ENCODE measurements at regions not wholly inside any gene's neighbourhood (a gene's known extent, or its start where the extent isn't known, plus 50 kb on each side); places are given as distances from the start of the nearest gene placed in this dataset.
A peak's percentile ranks its signal among the peaks of the same experiment; 100 is the strongest.

DNA sequence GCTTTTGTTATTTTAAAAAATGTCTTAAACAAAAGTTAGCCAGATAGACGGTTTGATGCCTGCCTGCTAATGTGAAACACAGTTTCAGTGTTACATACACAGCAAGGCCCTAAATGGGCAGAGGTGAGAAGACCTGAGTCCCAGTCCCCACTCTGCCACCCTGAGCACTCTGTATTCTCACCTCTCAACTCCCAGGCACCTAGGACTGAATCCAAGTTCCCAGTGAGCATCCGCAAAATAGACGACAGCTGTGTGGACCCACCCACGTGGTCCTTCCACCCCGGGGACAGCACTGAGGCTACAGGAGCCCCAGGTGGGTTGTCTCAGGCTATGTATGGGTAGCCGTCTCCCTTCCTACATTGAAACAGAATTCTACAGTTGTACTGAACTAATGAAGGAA, 111.5 kb downstream of the RPL27A start:
- DNase-seq (ENCODE audit: low read depth in 3 of 3, low spot score in 2 of 3) = no peak

DNA sequence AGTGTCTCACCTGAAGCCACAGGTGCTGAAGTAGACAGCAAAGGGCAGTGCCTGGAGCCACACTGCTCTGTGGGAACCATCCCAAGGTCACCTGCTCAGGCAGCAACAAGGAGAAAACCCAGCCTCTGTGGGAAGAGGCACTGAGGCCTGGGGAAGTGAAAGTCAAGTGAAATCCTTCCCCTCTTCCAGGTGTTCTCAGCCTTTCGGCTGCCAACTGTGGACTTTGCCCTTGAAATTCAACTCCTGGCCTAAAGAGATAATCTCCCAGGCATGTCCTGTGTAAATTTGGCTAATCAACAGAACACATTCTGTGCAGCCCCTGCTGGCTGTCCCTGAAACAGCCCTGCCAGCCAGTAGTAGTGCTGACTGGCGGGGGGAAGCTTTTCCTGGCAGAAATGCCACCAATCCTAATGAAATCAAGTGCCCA, 112.1 kb downstream of the RPL27A start:
- DNase-seq (ENCODE audit: low read depth in 3 of 3, low spot score in 2 of 3) = no peak

DNA sequence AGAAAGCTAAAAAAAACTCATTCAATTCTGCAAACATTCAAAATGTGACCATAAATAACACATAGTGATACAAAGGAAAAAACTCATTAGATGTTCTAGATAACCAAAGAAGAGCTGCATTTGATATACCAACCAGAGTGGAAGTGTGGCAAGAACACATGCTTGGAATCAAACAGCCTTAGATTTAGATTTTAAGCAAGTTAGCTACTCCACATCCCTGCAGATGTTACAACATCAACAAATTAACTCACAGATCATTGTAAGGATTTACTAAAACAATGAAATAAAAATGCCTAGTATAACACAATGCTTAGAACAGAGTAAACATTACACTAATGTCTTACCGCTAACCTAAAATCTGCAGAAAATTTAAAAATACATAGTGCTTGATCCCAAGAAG, 114.0 kb upstream of the AKIP1 start:
- DNase-seq (ENCODE audit: low read depth in 3 of 3, low spot score in 2 of 3) = no peak

DNA sequence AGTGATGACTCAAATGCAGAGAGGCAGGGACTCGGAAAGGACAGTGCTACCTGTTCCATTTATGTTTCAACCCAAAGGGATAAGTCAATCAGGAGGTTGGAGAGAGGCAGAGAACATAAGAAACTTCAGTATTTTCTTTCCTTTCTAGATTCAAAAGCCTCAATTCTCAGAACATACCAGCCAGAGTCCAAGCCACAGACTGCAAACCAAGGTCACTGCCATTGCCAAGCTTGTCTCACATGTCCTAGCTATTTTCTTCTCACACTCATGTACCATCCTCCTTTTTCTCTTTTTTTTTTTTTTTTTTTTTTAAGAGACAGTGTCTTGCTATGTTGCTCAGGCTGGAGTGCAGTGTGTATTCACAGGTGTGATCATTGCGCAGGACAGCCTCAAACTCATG, 111.7 kb upstream of the AKIP1 start:
- no peak for DNase-seq (ENCODE audit: low read depth in 3 of 3, low spot score in 2 of 3)

DNA sequence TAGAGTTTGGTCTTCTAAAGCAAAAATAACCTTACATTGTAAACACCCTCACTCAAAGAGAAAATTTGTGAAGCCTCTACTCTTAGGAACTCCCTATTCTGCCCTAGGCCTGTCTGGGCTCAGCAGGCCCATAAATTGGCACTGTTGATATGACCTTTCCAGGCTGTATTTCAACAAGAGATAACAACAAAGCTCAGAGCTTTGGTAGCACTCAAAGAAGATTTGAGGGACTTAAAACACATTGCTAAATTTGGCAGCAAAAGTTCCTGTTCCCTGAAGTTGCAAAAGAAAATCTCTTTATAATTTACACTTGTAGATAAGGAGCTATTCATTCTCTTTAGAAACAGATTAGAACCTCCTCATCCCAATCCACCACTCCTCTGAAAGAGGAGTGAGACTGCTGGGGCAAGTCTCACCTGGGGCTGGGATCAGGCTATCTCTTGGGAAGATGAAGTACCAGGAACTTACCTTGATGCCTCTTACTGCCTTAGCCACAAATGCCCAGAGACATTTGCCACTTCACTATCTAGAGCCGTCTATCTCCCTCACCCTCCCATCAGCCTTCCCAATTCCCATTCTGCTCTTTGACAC, 110.4 kb upstream of the AKIP1 start:
- DNase-seq (ENCODE audit: low read depth in 3 of 3, low spot score in 2 of 3) = no peak

DNA sequence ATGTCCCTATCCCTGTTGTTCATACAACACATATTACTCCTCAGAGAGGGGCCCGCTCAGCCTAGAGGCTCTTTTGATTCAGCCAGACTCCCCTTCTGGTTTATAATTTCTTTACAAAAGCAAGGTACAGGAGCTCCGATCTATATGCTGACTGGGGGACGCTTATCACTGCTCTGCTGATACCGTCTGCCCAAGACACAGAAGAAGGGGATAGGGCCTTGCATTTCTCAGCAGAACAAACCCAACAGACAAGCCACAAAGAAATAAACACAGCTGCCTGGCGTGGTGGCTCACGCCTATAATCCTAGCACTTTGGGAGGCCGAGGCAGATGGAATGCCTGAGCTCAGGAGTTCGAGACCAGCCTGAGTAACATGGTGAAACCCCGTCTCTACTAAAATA, 109.9 kb upstream of the AKIP1 start:
- no peak for DNase-seq (ENCODE audit: low read depth in 3 of 3, low spot score in 2 of 3)

DNA sequence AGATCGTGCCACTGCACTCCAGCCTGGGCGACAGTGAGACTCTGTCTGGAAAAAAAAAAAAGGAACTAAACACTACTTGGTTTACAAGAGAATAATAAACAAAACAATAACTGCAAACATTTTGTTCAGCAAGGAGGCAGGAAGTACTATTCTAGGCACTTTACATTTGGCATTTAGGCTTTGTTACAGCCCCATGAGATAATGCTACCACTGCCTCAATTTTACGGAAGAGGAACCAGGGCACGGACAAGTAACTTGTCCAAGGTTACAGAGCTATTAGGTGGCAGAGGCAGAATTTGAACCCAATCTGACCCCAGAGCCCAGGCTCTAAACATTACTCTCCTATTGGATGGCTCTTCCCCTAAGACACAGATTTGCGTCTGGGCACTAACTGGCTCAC, 108.7 kb upstream of the AKIP1 start:
- DNase-seq (ENCODE audit: low read depth in 3 of 3, low spot score in 2 of 3) = no peak

DNA sequence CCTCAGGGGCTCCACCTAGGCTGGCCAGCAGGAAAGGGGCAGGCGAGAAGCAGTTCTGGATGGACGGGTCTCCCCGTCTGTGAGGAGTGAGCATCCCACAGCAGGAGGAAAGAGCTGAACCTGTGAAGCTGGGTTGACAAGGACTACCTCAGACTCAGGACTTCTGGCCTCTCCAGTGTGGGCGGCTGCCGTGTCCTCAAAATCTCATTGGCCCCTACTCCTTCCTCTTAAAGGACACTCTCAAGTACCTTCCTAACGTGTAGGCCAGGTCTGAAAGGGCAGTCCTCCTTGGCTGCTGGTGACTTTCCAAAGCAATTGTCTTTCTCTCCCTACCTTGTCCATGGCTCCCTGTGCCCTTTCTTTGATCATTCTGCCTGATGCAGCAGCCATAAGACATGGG, 107.0 kb upstream of the AKIP1 start:
- DNase-seq (ENCODE audit: low read depth in 3 of 3, low spot score in 2 of 3) = no peak

DNA sequence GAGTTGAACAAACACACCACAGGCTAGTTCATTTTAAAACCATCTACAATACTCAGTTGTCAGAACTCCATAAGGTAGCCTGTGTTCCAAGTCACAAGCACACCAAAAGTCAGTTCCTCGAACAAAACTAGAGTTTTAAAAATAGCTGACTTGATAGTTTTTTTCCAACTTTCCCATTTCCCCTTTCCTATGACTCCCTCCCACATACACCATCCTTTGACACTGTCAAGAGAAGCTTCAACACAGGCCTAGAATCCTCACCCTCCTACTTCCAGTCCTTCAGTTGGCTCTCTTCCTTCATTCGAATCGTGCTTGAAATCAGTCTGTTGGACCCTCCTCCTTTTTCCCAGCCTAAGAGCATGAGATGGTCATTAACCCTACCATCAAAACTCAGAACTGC, 105.7 kb upstream of the AKIP1 start:
- no peak for DNase-seq (ENCODE audit: low read depth in 3 of 3, low spot score in 2 of 3)

DNA sequence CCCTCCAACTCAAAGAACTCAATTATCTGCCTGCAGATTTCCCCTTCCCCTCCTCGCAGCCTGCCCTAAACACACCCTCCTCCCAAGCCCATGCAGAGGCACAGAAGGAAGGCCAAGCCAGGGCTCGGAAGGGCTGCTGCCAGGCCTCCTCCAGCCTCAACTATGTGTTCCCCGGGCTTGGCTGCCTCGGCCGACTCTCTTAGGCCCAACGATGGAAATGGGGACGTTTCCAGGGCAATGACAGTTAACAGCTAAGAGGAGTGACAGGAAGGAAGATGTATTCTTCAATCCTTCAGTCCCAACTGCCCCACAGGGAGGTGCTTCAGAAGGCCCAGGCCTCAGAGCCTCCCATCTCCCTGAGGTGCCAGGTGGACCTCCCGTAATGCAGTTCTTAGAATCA, 104.0 kb upstream of the AKIP1 start:
- DNase-seq (ENCODE audit: low read depth in 3 of 3, low spot score in 2 of 3) = no peak

DNA sequence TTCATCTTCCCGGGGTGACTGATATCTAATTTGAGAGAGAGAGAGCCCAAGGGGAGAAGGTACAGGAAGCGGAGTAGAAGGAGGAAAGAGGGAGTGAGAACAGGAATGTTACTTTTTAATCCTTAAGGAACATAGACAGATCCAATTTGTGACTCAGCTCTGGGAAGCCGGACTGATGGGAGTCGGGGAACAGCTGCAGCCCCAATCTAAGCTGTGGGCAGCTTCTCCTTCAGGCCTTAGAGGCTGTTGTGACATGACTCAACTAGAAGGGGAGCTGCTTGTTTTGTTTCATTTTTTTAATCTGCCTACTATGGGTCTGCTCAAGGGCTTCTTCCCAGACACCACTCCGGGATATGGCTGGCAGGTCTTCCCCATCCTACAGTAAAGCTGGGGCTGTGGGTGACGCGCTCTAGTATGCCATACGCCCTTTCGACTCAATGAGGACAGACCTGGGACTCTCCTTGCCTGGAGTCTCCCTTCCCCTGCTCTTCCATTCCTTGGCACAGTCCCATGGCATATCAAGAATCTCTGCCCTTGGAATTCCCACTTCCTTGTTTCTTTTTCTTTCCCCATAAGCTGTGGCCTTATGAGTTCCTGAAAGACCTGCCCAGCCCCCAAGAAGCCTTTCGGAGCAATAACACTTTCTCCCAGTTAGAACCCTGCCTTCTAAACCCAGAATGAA, 103.3 kb upstream of the AKIP1 start:
- DNase-seq (ENCODE audit: low read depth in 3 of 3, low spot score in 2 of 3) = no peak

DNA sequence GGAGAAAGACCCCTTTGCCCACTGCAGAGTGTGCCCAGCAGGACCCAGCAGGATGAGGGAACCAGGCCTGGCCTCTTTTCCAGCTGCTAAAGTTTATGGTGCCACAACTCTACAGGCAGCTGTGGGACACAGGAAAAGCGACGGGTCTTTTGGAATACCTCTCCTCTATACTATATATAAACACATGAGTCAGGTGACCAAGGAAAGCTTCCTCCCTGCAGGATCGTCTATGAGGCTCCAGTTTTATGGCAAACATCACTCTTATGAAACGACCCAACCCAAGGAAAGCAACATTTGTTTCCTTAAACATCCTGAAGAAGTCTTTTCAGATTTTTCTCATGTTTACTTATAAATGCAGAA, 102.8 kb upstream of the AKIP1 start:
- DNase-seq (ENCODE audit: low read depth in 3 of 3, low spot score in 2 of 3) = no peak

DNA sequence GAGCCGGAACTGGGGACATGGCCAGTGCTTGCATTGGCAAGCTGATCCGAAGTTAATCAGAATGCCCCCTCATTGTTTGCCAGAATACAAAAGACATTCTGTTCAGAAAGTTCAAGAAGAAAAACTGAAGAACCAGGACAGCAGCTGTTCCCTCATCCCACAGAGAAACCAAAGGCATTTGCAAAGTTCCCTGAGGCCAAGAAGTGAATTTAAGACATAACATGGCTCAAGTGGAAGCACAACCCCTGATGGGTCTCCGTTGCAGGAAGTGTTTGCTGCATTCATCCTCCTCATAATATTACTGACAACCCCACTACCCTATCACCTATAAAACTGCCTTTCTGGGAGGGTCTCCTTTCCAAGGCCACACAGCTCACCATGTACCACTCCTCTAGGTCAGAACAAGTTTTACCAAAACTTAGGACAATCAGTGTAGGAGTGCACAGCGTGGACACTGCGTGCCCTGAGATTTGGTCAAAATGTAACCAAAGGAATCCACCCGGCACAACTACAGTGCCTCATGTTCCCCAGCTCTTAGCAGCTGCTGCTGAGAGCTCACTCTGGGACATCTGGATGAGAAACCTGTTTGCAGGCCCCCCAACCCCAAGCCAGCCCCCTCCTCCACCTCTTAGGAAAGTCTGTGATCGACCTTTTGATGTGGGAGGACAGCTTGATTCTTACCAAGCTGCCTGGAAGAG, 101.6 kb upstream of the AKIP1 start:
- no peak for DNase-seq (ENCODE audit: low read depth in 3 of 3, low spot score in 2 of 3)

DNA sequence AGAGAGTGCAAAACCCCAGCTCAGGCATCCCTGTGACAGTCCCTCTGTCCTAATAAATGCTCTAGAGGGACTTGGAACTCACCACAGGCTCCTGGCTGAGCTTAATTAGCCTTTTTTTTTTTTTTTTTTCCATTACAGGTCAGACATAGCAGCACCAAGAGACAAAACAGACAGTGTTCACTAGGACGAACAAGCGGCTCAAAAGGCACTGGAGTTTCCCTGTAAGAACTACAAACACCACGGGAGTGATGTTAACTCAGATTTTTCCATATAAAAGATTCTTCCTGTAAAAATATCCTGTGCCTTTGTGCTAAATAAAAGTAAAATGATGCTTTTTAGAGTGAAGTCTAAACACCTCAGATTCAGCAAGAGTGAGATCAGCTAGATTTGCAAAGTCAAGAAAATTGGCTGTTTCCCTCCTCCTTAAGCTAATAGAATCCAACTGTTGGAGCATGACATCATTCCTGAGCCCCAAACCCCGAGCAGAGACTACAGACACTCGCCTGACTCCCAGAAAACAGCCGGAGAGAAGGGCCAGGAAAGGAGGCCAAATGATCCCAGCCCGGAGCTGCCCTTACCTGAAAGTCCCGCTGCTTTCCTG, 101.0 kb upstream of the AKIP1 start:
- no peak for DNase-seq (ENCODE audit: low read depth in 3 of 3, low spot score in 2 of 3)

DNA sequence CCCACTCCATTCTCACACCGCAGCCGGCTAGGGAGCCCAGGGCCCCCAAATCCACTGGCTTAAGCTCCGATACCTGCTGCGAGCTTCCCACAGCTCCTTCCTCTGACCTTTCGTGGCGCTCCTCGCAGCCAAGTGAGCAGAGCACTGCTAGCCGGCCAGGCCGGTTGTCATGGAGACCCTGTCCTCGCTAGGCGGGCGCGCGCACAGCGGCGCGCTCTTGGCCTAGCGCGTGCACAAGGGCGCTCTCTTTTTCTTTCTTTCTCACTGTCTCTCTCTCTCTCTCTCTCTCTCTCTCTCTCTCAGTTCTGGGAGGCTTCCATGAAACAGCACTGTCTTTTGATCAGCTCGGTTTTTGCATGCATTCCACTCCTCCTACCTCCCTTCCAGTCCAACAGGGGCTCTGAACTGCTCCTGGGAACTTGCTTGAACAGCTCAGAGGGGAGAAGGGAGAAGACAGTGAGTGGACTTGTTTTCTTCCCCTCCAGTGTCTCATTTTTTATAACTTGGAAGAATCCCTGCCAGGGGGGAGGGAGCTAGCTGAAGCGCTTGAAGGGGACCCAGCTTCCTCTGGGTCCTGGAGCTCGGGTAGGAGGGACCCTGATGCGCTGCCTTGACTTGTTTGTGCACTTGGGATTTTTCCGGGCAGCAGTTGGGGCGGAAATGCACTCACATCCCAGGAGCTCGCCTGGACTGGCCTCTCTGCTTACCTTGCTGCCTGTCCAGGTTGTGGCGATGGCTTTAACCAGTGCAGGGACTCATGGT, 100.3 kb upstream of the AKIP1 start:
- DNase-seq (ENCODE audit: low read depth in 3 of 3, low spot score in 2 of 3) = peak; percentile 77 to 83 (median 80)

DNA sequence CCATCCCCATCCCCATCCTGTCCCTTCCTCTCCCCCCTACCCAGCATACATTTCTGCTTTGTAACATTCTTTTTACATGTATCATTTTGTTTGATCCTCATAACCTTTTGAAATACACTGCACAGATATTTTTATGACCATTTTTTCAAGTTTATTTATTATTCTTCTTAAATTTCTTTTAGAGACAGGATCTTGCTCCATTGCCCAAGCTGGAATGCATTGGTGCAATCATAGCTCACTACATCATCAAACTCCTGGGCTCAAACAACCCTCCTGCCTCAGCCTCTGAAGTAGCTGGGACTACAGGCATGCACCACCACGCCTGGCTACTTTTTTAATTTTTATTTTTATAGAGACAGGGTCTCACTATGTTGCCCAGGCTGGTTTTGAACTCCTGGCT, 99.4 kb upstream of the AKIP1 start:
- no peak for DNase-seq (ENCODE audit: low read depth in 3 of 3, low spot score in 2 of 3)

DNA sequence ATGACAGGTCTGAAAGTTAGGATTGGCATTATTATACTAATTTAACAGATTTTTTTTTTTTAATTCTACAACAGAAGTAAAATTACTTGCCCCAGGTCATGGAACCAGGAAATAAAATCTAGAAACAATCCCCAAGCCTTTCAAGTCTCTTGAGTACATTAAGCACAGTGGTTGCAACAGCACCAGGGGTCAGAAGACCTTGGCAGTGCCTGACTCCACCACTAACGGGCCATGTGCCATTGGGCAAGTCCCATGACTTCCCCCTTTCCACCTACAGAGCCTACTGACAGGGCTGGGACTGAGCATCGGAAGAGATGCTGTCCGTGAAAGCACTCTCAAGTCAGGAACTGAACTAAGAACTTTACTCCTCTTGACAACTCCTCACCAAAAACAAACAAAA, 98.6 kb upstream of the AKIP1 start:
- no peak for DNase-seq (ENCODE audit: low read depth in 3 of 3, low spot score in 2 of 3)

DNA sequence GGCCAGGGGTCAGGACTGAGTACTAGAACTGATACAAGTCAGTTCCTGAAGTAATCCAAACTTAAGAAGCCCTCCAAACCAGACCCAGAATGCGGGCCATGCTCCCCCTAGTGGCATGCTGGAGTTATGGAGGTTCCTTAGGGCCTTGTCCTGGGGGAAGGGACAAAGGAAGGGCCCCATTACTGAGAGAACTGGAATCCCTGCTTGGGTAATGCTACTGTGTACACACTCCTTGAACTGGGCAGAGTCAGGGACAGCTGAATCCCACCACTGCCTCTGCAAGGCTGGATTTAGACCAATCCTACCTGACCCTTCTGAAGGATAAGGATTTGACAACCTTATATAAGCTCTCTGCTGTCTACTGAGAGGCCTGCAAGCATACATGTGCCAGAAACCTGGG, 97.3 kb upstream of the AKIP1 start:
- peak in 1 of 3 donors; percentile 52 for DNase-seq (ENCODE audit: low read depth in 3 of 3, low spot score in 2 of 3)

DNA sequence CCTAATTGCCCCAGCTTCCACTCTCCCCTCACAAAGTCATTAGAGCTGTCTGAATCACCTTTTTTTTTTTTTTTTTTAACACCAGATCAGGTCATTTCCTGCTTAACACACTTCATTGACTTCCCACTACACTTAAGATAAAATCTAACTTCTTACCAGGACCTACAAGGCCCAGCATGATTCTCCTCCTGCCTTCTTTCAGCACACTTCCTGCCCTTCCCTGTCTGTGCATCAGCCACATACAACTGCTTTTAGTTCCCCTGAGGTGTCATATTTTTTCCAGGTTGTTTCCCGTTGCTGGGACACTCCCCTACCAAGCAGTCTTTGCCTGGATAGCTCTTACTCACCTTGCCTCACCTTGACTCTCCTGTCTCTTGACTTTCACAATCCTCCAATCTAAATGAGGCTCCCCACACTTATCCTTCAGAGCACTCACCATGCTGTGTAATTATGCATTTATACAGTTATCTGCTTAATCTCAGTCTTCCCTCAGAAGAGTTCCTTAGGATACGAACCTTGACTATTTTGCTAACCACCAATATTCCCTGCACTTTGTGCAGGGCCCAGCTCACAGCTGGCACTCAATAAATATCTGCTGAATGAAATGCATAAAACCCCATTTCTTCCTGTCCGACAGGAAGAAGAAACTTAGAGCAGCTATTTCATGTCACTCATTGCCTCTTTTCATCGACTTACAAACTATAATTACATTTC, 96.6 kb upstream of the AKIP1 start:
- no peak for DNase-seq (ENCODE audit: low read depth in 3 of 3, low spot score in 2 of 3)

DNA sequence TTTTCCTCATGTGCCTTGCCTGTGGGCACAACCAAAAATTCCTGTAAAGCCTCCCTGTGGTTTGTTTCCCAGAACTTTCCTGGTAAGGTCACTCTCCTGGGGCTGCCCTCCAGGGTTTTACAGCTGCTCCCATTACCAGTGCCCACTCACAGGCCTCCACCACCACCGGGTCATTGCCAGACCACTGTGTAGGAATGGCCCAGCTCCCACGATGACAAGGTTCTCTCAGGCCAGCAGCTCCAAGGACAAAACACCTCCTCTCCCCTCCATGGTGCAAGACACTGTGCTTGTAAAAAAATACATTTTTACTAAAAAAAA, 96.1 kb upstream of the AKIP1 start:
- DNase-seq (ENCODE audit: low read depth in 3 of 3, low spot score in 2 of 3) = no peak

DNA sequence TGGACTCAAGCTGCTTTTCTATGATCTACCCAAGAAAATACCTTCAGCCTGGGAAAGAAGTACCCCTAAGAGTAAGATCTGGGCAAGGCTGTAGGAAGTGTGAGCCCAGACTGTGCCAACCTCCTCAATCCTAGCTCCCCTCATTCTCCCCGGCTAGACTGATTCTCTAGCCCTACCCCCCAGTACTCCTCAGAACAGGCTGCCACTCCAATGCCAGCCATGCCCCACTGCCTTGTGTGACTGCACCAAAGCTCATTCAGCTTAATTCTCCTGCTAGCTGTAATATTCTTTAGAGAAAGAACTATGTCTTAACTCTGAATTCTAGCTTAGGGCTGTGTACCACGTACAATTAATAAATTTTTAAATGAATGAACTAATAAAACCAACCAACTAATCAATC, 92.6 kb upstream of the AKIP1 start:
- no peak for DNase-seq (ENCODE audit: low read depth in 3 of 3, low spot score in 2 of 3)
